Duodenal mucosa (tissue), 2 donors: ENCODE measurements at regions not wholly inside any gene's neighbourhood (a gene's known extent, or its start where the extent isn't known, plus 50 kb on each side); places are given as distances from the start of the nearest gene placed in this dataset.

Source experiments
- H3K27ac ChIP-seq: one replicate; pipeline ENCODE4 v1.7.0; 2013; ENCODE audit warnings: low read depth, low read length
- H3K27me3 ChIP-seq, 2 donors: one replicate each; pipeline ENCODE4 v1.7.0; 2013; ENCODE audit warnings: low read length in 2 of 2, control low read depth in 1 of 2; ENCODE audit not compliant: insufficient read depth in 2 of 2, control insufficient read depth in 1 of 2
- H3K36me3 ChIP-seq, 2 donors: one replicate each; pipeline ENCODE4 v1.7.0; 2013; ENCODE audit warnings: low read length in 2 of 2, control low read depth in 1 of 2; ENCODE audit not compliant: insufficient read depth in 2 of 2, control insufficient read depth in 1 of 2
- H3K4me1 ChIP-seq, 2 donors: one replicate each; pipeline ENCODE4 v1.7.0; 2013; ENCODE audit warnings: low read length in 2 of 2, control low read depth in 1 of 2; ENCODE audit not compliant: insufficient read depth in 2 of 2, control insufficient read depth in 1 of 2
- H3K4me3 ChIP-seq, 2 donors: one replicate each; pipeline ENCODE4 v1.7.0; 2013; ENCODE audit warnings: low read length in 2 of 2, low read depth in 1 of 2
- H3K9ac ChIP-seq, 2 donors: one replicate each; pipeline ENCODE4 v1.7.0; 2013; ENCODE audit warnings: low read length in 2 of 2, low read depth in 1 of 2
- H3K9me3 ChIP-seq, 2 donors: one replicate each; pipeline ENCODE4 v1.7.0; 2013; ENCODE audit warnings: low read length in 2 of 2, control low read depth in 1 of 2; ENCODE audit not compliant: control insufficient read depth in 1 of 2

DNA sequence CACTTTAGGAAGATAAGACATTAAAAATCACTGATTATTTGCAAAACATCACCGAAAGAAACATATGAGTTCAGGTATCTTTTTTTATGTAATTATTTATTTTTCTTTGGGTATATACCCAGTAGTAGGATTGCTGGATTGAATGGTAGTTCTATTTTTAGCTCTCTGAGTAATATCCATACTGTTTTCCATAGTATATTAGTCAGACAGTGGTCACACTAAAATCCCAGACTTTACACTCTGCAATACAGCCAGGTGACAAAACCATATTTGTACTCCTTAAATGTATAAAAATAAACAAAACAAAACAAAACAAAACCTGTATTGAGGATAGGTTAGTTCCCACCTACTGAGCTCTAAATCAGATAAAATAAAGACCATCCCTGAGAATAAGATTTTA lies 1024.3 kb upstream of the EYS start:
- Histone ChIP-seq H3K27ac (no peak overlapping the region), H3K4me3 (no peak overlapping the region), H3K36me3 (no peaks in the 10 kb centered on the region), H3K27me3 (no peaks in the 10 kb centered on the region), H3K4me1 (no peaks in the 10 kb centered on the region), H3K9me3 (peaks cover 5 to 13% of the 10 kb centered on the region in 2 donors), H3K9ac (no peak overlapping the region)

DNA sequence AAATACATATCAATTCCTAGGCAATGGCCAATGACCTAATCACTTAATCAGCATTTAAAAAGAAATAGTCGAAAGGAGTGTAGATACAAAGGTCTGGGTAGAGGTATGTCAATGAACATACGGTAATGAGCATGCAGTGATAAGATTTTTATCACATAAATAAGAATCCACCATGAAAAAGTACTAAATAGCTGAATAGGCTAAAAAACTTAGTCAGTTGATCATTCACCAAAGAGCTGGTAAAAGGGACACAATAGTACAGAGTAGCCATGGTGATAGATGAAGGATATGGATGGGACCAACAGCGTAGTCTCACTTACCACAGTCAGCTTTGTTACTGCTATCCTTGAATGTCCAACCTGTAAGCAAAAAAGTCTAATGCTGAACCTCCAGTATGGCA lies 1018.6 kb upstream of the EYS start:
- Histone ChIP-seq H3K4me3 (no peak overlapping the region), H3K4me1 (no peaks in the 10 kb centered on the region), H3K27me3 (no peaks in the 10 kb centered on the region), H3K9me3 (peaks cover 5 to 8% of the 10 kb centered on the region in 2 donors), H3K36me3 (no peaks in the 10 kb centered on the region), H3K27ac (no peak overlapping the region), H3K9ac (no peak overlapping the region)

DNA sequence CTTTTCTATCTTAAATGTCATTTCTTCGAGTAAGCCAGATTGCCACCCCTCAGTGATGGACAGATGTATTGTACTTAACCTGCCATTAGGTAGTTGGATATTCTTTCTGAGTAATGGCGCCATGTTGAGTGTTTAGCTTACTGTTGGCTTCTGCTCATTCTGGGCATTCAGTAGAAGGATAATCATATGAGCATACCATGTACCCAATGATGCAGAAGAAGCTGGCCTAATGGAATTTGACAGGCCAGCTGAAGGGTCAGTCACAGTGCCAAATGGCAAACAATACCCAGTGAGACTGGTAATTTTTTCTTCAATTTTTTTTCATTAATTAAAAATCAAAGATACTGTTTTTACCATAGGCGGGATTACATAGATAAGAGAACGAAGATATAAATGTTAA lies 1010.8 kb upstream of the EYS start:
- Histone ChIP-seq H3K27ac (no peak overlapping the region), H3K27me3 (no peaks in the 10 kb centered on the region), H3K9me3 (peaks cover 4 to 10% of the 10 kb centered on the region in 2 donors), H3K9ac (no peak overlapping the region), H3K4me1 (no peaks in the 10 kb centered on the region), H3K4me3 (no peak overlapping the region), H3K36me3 (no peaks in the 10 kb centered on the region)

DNA sequence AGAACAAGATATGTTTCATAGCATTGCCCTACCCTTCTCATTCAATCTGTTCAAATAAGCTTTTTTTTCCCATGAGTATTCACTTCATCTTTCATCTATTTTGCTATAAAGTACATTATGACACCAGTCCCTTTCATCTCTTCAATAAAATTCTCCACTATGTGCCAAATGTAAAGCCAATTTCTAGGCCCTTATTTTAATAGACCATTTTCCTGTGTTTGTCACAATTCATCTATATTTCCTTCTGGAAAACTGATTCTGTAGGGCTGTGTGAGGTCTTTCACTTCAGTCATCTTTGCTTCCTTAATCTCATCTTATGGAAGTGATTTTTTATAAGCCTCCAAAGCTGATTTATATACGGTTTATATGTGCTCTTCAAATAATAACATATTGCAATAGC lies 992.4 kb upstream of the EYS start:
- H3K9ac ChIP-seq = no peak overlapping the region
- H3K4me3 ChIP-seq = no peak overlapping the region
- no peaks in the 10 kb centered on the region for H3K9me3 ChIP-seq
- no peaks in the 10 kb centered on the region for H3K36me3 ChIP-seq
- no peak overlapping the region for H3K27ac ChIP-seq
- H3K27me3 ChIP-seq = no peaks in the 10 kb centered on the region
- no peaks in the 10 kb centered on the region for H3K4me1 ChIP-seq

DNA sequence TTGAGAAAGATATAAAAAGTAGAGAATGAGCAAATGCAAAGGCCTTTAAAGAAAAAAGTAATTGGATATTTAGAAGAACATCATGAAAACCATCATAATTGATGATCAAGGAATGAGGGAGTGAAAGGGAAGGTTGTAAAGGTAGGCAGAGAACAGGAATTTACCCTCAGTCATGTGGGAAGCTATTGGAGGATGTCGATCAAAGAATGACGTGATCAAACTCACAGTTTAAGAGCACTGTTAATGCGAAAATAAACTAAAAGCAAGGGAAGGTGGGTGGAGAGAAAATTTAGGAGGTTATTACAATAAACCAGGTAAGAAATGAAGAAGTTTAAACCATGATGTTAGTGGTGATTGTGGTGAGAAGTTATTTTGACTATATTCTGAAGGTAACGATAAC lies 982.6 kb upstream of the EYS start:
- Histone ChIP-seq H3K36me3 (no peaks in the 10 kb centered on the region), H3K27me3 (no peaks in the 10 kb centered on the region), H3K9ac (no peak overlapping the region), H3K27ac (no peak overlapping the region), H3K4me1 (no peaks in the 10 kb centered on the region), H3K4me3 (no peak overlapping the region), H3K9me3 (peaks cover 0 to 2% of the 10 kb centered on the region in 2 donors)

DNA sequence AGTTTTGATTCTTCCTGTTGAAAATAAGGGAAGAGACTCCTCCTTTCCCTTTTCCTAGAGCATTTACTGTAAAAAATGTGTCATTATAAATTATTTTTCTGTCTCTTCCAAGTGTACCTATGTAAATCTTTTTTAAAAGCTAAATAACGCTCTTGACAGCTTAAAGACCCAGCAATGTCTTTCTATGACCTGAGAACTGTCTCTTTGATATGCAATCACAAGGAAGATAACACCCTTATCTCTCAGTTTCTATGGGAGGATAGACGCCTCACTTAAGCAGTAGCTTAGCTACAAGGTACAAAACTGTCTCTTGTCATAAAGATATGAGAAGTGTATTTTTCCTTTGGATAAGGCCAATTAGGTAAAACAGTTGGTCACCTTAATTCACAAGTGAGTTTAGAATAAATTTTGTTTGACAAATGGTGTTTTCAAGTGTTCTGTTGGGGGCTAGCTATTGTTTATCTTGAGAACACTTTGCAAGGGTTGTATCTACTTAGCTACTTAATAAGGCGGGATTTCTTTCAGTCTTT lies 980.6 kb upstream of the EYS start:
- Histone ChIP-seq H3K9me3 (peaks cover 0 to 2% of the 10 kb centered on the region in 2 donors), H3K27me3 (no peaks in the 10 kb centered on the region), H3K4me1 (no peaks in the 10 kb centered on the region), H3K4me3 (no peak overlapping the region), H3K36me3 (no peaks in the 10 kb centered on the region), H3K9ac (no peak overlapping the region), H3K27ac (no peak overlapping the region)

DNA sequence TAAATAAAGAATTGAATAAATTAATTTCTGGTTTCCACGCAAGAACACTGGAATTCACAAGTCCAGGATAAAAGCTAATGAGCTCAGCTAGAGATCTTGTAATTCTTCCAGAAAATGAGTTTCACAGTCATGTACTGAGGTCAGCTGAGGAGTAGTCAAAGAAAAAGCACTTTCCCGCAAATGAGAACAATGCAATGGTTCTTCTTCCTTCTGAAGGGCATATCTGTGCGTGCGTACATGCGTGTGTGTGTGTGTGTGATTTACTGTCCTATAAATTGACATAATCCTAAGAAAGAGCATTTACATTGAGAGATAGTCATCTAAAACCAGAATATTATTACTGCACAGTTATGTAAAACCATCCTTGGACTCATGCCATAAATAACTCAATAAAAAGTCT lies 968.9 kb upstream of the EYS start:
- no peak overlapping the region for H3K27ac ChIP-seq
- no peak overlapping the region for H3K9ac ChIP-seq
- H3K27me3 ChIP-seq = no peaks in the 10 kb centered on the region
- H3K4me1 ChIP-seq = no peaks in the 10 kb centered on the region
- H3K4me3 ChIP-seq = no peak overlapping the region
- H3K36me3 ChIP-seq = no peaks in the 10 kb centered on the region
- H3K9me3 ChIP-seq = peaks cover 0 to 2% of the 10 kb centered on the region in 2 donors

DNA sequence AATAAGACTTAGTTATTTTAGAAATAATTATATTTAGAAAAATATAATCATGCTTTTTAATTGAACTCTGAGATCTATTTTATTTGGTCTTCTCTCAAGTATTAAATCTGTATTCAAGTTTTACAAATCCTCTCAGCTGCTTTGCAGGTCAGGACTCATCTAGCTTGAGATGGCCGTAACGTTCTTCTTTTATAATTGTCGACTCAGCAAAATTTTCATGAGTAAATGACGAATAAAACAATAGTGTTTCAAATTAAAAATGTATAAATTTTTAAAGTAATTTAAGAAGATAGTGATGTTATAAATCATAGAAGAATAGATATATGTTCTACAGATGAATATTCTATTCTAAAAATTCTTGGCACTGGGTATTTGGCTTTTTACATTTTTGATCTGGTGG lies 957.1 kb upstream of the EYS start:
- Histone ChIP-seq H3K4me3 (no peak overlapping the region), H3K9me3 (no peaks in the 10 kb centered on the region), H3K9ac (no peak overlapping the region), H3K4me1 (no peaks in the 10 kb centered on the region), H3K27me3 (no peaks in the 10 kb centered on the region), H3K36me3 (no peaks in the 10 kb centered on the region), H3K27ac (no peak overlapping the region)

DNA sequence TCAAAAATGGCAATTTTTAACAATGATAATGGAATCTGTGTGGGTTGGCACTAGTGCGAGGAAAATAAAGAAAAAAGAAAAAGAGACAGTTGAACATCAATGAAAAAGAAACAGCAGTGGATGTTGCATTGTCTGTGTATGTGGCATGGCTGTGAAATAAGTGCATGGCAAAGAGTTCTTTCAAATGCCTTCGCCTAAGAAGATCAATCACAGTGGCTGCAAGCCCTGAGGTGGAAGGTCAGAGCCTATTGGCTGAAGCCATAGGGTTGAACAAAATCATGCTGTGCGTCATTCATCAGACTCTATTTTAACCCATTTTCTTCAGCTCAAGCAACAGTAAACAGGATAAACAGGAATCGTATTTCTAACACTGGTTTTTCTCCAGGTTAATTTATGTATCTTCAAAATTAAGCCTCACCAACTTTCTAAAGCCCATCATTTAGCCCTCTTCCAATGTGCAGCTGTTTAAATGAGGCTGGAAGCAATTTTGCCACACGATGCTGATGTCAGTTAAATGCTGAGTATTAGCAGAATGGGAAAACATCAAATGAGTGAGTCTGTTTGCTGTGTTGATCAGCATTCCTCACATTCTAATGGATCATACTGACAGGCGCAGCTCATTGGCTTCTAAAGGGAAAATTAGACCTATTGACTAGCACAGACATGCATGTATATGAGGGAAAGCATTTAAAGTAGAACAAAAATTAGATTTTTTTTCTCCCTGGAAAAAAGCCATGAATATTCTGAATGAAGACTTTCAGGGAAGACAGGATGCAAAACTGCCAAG lies 955.9 kb upstream of the EYS start:
- H3K4me1 ChIP-seq = no peaks in the 10 kb centered on the region
- no peak overlapping the region for H3K4me3 ChIP-seq
- H3K27ac ChIP-seq = no peak overlapping the region
- no peaks in the 10 kb centered on the region for H3K27me3 ChIP-seq
- H3K36me3 ChIP-seq = no peaks in the 10 kb centered on the region
- no peaks in the 10 kb centered on the region for H3K9me3 ChIP-seq
- H3K9ac ChIP-seq = no peak overlapping the region

DNA sequence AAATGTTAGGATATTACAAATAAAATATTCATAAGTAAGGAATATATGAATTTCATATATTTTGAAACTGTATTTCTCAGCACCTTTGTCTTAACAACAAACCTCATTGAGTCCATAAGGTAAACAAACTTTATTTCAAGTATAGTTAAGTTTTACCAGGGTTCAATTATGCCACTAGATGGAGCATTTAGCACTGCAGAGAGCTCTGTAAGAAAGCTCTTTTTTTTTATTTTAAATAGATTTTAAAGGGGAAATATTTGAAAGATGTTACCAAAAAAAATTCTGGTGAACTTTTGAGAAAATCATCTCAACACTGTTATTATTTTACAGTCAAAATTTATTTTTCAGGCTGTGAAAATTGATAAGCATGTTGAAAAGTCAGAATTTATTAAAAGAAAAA lies 955.2 kb upstream of the EYS start:
- Histone ChIP-seq H3K36me3 (no peaks in the 10 kb centered on the region), H3K4me3 (no peak overlapping the region), H3K4me1 (no peaks in the 10 kb centered on the region), H3K9ac (no peak overlapping the region), H3K27me3 (no peaks in the 10 kb centered on the region), H3K9me3 (no peaks in the 10 kb centered on the region), H3K27ac (no peak overlapping the region)
